ENCODE measurements at regions not wholly inside any gene's neighbourhood (a gene's known extent, or its start where the extent isn't known, plus 50 kb on each side); places are given as distances from the start of the nearest gene placed in this dataset.

- DNase-seq: no peak
These were observed 1098.6 kb upstream of the NCAM2 start for GRCh38 chr21:19899645-19900044.

GRCh38 chr21:19900149-19900548 lies 1098.1 kb upstream of the NCAM2 start:
- DNase-seq: no peak

- no peak for DNase-seq
These were observed 1089.8 kb upstream of the NCAM2 start for GRCh38 chr21:19908390-19908789.

GRCh38 chr21:19914028-19914427 lies 1084.2 kb upstream of the NCAM2 start:
- DNase-seq: no peak

- DNase-seq: no peak
These were observed 1077.0 kb upstream of the NCAM2 start for GRCh38 chr21:19921211-19921610.

- DNase-seq: no peak
These were observed 1076.1 kb upstream of the NCAM2 start for GRCh38 chr21:19922122-19922521.

GRCh38 chr21:19935467-19935866 lies 1062.7 kb upstream of the NCAM2 start:
- no peak for DNase-seq

- no peak for DNase-seq
These were observed 1060.6 kb upstream of the NCAM2 start for GRCh38 chr21:19937619-19938018.

GRCh38 chr21:19941626-19942025 lies 1056.6 kb upstream of the NCAM2 start:
- no peak for DNase-seq

GRCh38 chr21:19950347-19950746 lies 1047.9 kb upstream of the NCAM2 start:
- no peak for DNase-seq

GRCh38 chr21:19969156-19969555 lies 1029.1 kb upstream of the NCAM2 start:
- no peak for DNase-seq

GRCh38 chr21:19981938-19982337 lies 1016.3 kb upstream of the NCAM2 start:
- no peak for DNase-seq

- DNase-seq: no peak
These were observed 1011.8 kb upstream of the NCAM2 start for GRCh38 chr21:19986396-19986795.

- DNase-seq: no peak
These were observed 1010.5 kb upstream of the NCAM2 start for GRCh38 chr21:19987671-19988070.

GRCh38 chr21:19992540-19992939 lies 1005.7 kb upstream of the NCAM2 start:
- DNase-seq: no peak

- no peak for DNase-seq
These were observed 1004.9 kb upstream of the NCAM2 start for GRCh38 chr21:19993268-19993667.

GRCh38 chr21:19995253-19995652 lies 1003.0 kb upstream of the NCAM2 start:
- DNase-seq: no peak

- DNase-seq: no peak
These were observed 999.8 kb upstream of the NCAM2 start for GRCh38 chr21:19998453-19998852.

GRCh38 chr21:19999369-20000272 lies 998.6 kb upstream of the NCAM2 start:
- no peak for DNase-seq

- DNase-seq: peak; percentile 90
These were observed 993.8 kb upstream of the NCAM2 start for GRCh38 chr21:20004367-20004766.

- DNase-seq: no peak
These were observed 987.5 kb upstream of the NCAM2 start for GRCh38 chr21:20010691-20011200.

GRCh38 chr21:20013851-20014250 lies 984.4 kb upstream of the NCAM2 start:
- DNase-seq: no peak

GRCh38 chr21:20016435-20017005 lies 981.7 kb upstream of the NCAM2 start:
- no peak for DNase-seq

GRCh38 chr21:20020026-20020425 lies 978.2 kb upstream of the NCAM2 start:
- no peak for DNase-seq
